ENCODE measurements at regions not wholly inside any gene's neighbourhood (a gene's known extent, or its start where the extent isn't known, plus 50 kb on each side); places are given as distances from the start of the nearest gene placed in this dataset.
"Not testable (repeated sequence)": the region's sequence is repeated elsewhere in the genome, so short reads cannot be mapped to it uniquely, and the experiment has no call there.

DNA sequence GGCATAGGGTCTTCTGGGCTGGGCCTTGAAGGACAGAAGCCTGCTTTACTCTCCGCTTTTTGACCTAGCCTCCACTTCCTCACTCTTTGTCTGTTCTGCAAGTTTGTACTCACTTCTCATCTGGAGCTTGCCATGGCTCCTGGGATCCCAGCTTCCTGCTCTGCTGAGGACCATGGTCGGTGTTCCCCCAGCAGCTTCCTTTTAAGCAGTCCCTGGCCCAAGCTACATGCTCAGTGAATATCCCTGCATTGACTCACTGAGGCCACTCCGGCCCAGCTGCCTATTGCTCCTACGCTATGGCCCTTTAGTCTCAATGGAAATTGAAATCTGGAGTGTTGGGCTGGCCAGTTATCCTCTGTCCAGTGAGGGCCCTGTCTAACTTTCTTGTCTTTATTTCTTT is 427.7 kb downstream of the RPS24 start:
- DNase-seq (ENCODE audit: insufficient read length, low spot score) (no peak), FAIRE-seq (no peak)
- TF ChIP-seq POLR2A (IDR thresholded peaks at IDR 0.05; ENCODE audit: low read depth, low read length) = no peak

GRCh38 chr10:78462176-78462575 is 428.5 kb downstream of the RPS24 start:
- no peak for TF ChIP-seq POLR2A (IDR thresholded peaks at IDR 0.05; ENCODE audit: low read depth, low read length)
- DNase-seq (ENCODE audit: insufficient read length, low spot score) (no peak), FAIRE-seq (no peak)

DNA sequence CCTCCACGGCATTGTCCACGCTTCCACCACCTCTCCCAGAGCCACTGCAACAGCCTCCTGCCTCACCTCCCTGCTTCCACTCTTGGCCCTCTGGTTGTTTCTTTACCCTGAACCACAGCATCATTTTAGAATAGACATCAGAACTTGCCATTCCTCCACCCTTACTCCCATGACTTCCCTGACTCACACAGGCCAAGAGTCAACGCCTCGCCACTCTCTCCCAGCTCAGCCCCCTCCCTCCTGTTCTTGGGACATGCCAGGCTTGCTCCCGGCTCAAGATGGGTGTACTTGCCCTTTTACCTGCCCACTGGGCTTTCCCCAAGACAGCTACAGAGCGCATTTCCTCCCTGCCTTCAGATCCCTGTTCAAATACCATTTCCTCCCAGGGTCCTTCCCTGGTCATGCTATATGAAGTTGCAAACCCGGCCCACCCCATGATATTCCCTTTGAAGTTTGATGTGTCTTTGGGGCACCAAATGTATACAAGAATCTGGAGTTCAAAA is 429.1 kb downstream of the RPS24 start:
- no peak for FAIRE-seq
- TF ChIP-seq POLR2A (IDR thresholded peaks at IDR 0.05; ENCODE audit: low read depth, low read length) = no peak

DNA sequence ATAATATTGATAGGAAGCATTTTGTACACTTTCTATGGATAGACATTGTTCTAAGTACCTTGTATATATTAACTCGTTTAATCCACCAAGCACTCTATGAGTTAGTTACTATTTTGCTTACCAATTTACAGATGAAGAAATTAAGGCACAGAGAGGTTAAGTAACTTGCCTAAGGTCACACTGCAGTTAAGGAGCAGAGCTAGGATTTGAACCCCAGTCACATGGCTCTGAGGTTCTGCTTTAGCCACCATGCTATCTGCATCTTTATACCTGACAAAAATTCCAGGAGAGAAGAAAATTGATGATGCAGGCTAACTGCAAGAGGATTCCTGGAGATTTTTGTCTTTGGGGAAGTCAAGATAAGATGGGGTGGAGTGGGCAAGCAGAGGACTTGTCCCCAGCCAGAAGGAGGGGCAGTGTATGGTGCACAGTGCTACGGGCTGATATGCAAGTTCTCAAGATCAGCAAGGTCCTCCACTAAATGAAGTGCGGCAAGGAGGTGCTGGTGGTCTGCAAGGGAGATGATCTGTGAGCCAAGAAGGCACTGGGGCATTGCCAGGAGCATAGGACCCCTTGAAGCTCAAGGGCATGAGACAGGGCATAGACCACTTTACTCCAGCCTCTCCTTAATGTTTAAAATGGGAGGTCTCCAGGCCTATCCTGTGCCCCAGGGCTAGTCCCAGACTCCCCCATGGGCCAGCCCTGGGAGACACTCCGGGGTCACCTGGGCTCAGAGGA is 430.6 kb downstream of the RPS24 start:
- FAIRE-seq (no peak), DNase-seq (ENCODE audit: insufficient read length, low spot score) (no peak)
- no peak for TF ChIP-seq POLR2A (IDR thresholded peaks at IDR 0.05; ENCODE audit: low read depth, low read length)

More for the DNA sequence above, 429.1 kb downstream of the RPS24 start:
- no peak for DNase-seq (ENCODE audit: insufficient read length, low spot score)

DNA sequence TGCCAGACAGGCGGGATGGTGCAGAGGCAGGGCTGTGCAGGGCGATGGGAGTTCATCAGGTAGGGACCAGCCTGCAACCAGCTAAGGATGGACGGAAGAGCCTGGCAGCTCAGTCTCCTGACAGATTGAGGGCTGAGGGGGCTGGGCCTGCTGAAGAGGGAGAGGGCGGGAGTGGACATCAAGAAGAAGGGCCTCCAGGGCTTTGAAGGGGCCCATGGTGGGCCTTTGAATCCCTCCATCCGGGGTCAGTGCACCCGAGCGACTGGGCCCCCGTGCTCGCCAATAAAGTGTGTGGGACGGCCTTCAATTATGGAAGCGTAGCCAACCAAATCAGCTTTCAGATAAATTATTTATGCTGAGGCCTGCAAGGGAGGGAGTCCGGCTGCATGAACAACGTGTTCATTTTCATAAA is 431.2 kb downstream of the RPS24 start:
- no peak for TF ChIP-seq POLR2A (IDR thresholded peaks at IDR 0.05; ENCODE audit: low read depth, low read length)
- DNase-seq (ENCODE audit: insufficient read length, low spot score) = no peak
- no peak for FAIRE-seq

- FAIRE-seq (no peak), DNase-seq (ENCODE audit: insufficient read length, low spot score) (no peak)
- no peak for TF ChIP-seq POLR2A (IDR thresholded peaks at IDR 0.05; ENCODE audit: low read depth, low read length)
Observed at GRCh38 chr10:78465431-78465830, 431.8 kb downstream of the RPS24 start.

DNA sequence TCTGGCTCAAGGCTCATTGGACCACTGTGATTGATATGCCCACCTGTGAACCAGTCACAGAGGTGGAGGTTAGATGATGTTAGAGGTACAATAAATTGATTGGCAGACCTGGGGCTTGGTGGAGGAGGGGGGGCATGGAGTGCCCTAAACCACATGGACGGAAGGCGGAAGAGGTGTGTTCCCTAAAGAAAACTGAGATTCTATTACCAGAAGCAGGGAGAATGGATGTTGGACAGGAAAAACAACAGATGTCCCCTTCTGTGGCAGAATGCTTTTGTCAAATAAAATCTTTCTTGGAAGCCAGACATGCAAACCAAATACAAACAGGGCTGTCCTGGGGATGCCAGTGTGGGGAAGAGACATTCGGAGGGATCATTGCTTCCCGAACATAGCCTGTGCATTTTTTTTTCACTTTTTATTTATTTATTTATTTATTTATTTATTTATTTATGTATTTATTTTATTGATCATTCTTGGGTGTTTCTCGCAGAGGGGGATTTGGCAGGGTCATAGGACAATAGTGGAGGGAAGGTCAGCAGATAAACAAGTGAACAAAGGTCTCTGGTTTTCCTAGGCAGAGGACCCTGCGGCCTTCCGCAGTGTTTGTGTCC is 433.9 kb downstream of the RPS24 start:
- no peak for TF ChIP-seq POLR2A (IDR thresholded peaks at IDR 0.05; ENCODE audit: low read depth, low read length)
- DNase-seq (ENCODE audit: insufficient read length, low spot score) (no peak), FAIRE-seq (no peak)

DNA sequence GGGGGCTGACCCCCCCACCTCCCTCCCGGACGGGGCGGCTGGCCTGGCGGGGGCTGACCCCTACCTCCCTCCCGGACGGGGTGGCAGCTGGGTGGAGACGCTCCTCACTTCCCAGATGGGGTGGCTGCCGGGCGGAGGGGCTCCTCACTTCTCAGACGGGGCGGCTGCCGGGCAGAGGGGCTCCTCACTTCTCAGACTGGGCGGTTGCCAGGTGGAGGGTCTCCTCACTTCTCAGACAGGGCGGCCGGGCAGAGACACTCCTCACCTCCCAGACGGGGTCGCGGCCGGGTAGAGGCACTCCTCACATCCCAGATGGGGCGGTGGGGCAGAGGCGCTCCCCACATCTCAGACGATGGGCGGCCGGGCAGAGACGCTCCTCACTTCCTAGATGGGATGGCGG is 435.1 kb downstream of the RPS24 start:
- not testable (repeated sequence) for FAIRE-seq; DNase-seq (ENCODE audit: insufficient read length, low spot score)

GRCh38 chr10:78470267-78471103 is 436.8 kb downstream of the RPS24 start:
- DNase-seq (ENCODE audit: insufficient read length, low spot score) (no peak), FAIRE-seq (no peak)
- no peak for TF ChIP-seq POLR2A (IDR thresholded peaks at IDR 0.05; ENCODE audit: low read depth, low read length)

DNA sequence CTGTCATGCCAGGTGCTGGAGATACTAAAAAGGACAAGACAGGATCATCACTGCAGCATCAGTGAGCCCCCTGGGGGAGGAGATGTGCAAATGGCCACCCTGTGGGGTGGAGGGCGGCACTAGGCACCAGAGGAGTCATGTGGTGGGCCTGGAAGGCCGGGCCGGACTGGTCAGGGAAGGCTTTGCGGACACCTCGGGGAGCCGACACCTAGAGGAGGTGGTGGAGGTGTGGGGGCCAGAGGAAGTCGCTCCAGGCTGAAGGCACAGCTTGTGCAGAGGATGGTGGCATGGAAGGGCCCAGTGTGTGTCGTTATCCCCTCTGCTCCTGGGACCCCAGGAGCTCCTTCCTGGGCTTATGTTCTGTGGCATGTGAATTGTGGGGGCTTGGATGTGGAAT is 437.7 kb downstream of the RPS24 start:
- DNase-seq (ENCODE audit: insufficient read length, low spot score) (no peak), FAIRE-seq (no peak)
- TF ChIP-seq POLR2A (IDR thresholded peaks at IDR 0.05; ENCODE audit: low read depth, low read length) = no peak

DNA sequence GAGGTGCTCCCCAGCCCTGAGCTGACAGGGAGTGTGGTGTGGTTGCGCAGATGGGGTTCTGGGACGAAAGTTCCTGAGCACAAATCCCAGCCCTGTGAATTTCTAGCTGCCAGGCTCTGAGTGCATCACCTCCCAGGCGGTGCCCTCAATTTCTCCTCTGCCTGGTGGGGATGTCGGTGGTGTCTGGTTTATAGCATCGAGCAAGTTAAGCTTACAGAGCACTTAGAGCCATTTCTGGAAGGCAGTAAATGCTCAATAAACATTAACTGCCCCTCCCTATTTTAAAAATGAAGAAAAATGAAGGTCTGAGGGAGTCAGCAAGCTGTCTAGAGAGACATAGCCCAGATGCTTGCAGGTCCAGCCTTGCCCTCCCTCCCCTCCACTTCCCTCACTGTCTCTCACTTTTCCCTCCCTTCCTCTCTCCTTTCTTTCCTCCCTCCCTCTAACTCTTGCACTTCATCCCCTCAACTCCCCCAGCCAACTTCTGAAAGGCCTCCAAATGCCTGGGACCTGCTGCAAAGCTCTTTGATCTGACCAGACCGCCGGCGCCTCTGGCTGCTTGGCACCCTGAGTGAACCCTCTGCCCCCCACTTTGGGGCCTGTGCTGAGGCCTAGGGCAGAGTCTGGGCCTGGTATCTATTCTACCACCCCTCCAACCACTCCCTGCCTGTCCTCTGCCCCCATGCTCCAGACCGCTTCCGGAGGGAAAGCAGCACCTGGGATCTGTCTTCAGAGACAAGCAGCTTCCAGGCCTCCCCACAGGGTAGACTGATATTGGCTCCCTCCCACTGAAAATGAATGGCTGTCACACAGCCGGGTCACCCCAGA is 438.3 kb downstream of the RPS24 start:
- no peak for FAIRE-seq

GRCh38 chr10:78472551-78472890 is 438.9 kb downstream of the RPS24 start:
- FAIRE-seq = no peak
- TF ChIP-seq POLR2A (IDR thresholded peaks at IDR 0.05; ENCODE audit: low read depth, low read length) = no peak
- DNase-seq (ENCODE audit: insufficient read length, low spot score) = no peak

More for the DNA sequence above, 438.3 kb downstream of the RPS24 start:
- no peak for TF ChIP-seq POLR2A (IDR thresholded peaks at IDR 0.05; ENCODE audit: low read depth, low read length)
- DNase-seq (ENCODE audit: insufficient read length, low spot score) = no peak

DNA sequence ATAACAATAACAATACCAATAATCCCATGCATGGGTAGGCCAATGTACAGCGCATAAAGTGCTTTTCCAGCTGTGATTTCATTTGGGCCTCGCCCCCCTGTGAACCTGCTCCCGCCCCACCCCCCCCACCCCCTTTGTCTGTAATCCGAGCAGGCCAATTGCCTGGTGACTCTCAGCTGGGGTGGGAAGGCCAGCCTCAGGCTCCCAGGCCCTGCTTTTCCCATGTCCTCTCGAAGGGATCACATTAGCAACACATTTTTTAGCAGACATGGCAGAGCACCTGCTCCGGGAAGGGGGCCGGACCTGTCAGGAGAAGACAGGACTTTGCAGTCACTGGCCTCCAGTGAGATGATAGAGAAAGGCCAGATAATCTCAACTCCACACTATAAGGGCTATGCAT is 439.3 kb downstream of the RPS24 start:
- TF ChIP-seq POLR2A (IDR thresholded peaks at IDR 0.05; ENCODE audit: low read depth, low read length) = no peak
- FAIRE-seq (no peak), DNase-seq (ENCODE audit: insufficient read length, low spot score) (no peak)

DNA sequence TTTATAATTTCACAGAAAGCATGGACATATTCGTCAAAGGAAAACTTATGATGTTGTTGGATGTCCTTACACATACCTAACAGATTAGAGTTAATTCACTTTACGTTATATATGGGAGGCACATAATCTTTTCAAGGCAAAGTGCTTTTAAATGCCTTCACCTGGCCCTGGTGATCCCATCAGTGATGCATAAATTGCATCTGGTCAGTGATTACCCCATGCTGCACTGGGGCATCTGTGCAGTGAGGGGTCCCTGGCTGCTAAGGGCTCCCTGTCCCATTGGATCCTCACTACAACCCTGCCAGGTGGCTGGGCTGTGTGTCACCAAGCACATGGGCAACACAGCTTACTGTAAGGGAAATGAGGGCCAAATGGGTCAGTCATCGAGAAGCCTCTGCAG is 441.1 kb downstream of the RPS24 start:
- FAIRE-seq = no peak
- TF ChIP-seq POLR2A (IDR thresholded peaks at IDR 0.05; ENCODE audit: low read depth, low read length) = no peak

More for the DNA sequence above, 441.1 kb downstream of the RPS24 start:
- DNase-seq (ENCODE audit: insufficient read length, low spot score) = no peak

Measured in H54 (cell line).